ENCODE measurements at regions not wholly inside any gene's neighbourhood (a gene's known extent, or its start where the extent isn't known, plus 50 kb on each side); places are given as distances from the start of the nearest gene placed in this dataset.

- ATAC-seq (no peak), DNase-seq (no peak)
- 40% methylated on average over 2 of the region's 6 CpGs for WGBS (ENCODE audit: insufficient coverage, low coverage, low lambda C conversion rate, missing lambda C conversion rate)
Measured at GRCh38 chr20:48224533-48225050, 439.3 kb upstream of the SULF2 start.

GRCh38 chr20:48223715-48224114 is 438.4 kb upstream of the SULF2 start:
- TF ChIP-seq CTCF (IDR thresholded peaks at IDR 0.05): no peak
- no peak for TF ChIP-seq POLR2A (IDR thresholded peaks at IDR 0.05)
- H3K9me3 ChIP-seq: no peaks in the 10 kb centered on the region
- intact Hi-C loops (cut with DNase I): no loop called here
- H3K27me3 ChIP-seq: no peaks in the 10 kb centered on the region
- H3K27ac ChIP-seq: no peak overlapping the region
- H3K4me3 ChIP-seq: no peak overlapping the region
- no peaks in the 10 kb centered on the region for H3K4me1 ChIP-seq
- H3K36me3 ChIP-seq: no peaks in the 10 kb centered on the region
- 86% methylated on average over 14 of the region's 14 CpGs for WGBS (ENCODE audit: insufficient coverage, low coverage, low lambda C conversion rate, missing lambda C conversion rate)
- DNase-seq (no peak), ATAC-seq (no peak)

More at GRCh38 chr20:48224533-48225050, 439.3 kb upstream of the SULF2 start:
- no peaks in the 10 kb centered on the region for H3K27me3 ChIP-seq
- intact Hi-C loops (cut with DNase I): no loop called here
- no peak overlapping the region for H3K4me3 ChIP-seq
- no peaks in the 10 kb centered on the region for H3K36me3 ChIP-seq
- H3K9me3 ChIP-seq: no peaks in the 10 kb centered on the region
- TF ChIP-seq POLR2A (IDR thresholded peaks at IDR 0.05) (no peak), CTCF (IDR thresholded peaks at IDR 0.05) (no peak)
- no peak overlapping the region for H3K27ac ChIP-seq
- no peaks in the 10 kb centered on the region for H3K4me1 ChIP-seq

GRCh38 chr20:48222595-48223180 is 437.4 kb upstream of the SULF2 start:
- H3K9me3 ChIP-seq: no peaks in the 10 kb centered on the region
- H3K27me3 ChIP-seq: no peaks in the 10 kb centered on the region
- H3K4me3 ChIP-seq: no peak overlapping the region
- no peaks in the 10 kb centered on the region for H3K4me1 ChIP-seq
- H3K27ac ChIP-seq: no peak overlapping the region
- 76% methylated on average over 7 of the region's 8 CpGs for WGBS (ENCODE audit: insufficient coverage, low coverage, low lambda C conversion rate, missing lambda C conversion rate)
- H3K36me3 ChIP-seq: no peaks in the 10 kb centered on the region
- ATAC-seq: no peak
- no peak for DNase-seq
- intact Hi-C loops (cut with DNase I): no loop called here
- TF ChIP-seq CTCF (IDR thresholded peaks at IDR 0.05): no peak
- TF ChIP-seq POLR2A (IDR thresholded peaks at IDR 0.05): no peak

- H3K9me3 ChIP-seq: no peaks in the 10 kb centered on the region
- no peaks in the 10 kb centered on the region for H3K4me1 ChIP-seq
- H3K27ac ChIP-seq: no peak overlapping the region
- H3K36me3 ChIP-seq: no peaks in the 10 kb centered on the region
- intact Hi-C loops (cut with DNase I): no loop called here
- ATAC-seq (no peak), DNase-seq (no peak)
- no peak overlapping the region for H3K4me3 ChIP-seq
- no peaks in the 10 kb centered on the region for H3K27me3 ChIP-seq
- 41% methylated on average over 5 of the region's 6 CpGs for WGBS (ENCODE audit: insufficient coverage, low coverage, low lambda C conversion rate, missing lambda C conversion rate)
- TF ChIP-seq CTCF (IDR thresholded peaks at IDR 0.05) (no peak), POLR2A (IDR thresholded peaks at IDR 0.05) (no peak)
Measured at GRCh38 chr20:48220033-48220633, 434.9 kb upstream of the SULF2 start.

Data from right lobe of liver (tissue), 6 donors.